ENCODE measurements at regions not wholly inside any gene's neighbourhood (a gene's known extent, or its start where the extent isn't known, plus 50 kb on each side); places are given as distances from the start of the nearest gene placed in this dataset.

- Histone ChIP-seq H3K4me1 (ENCODE audit: control insufficient read depth, insufficient read depth, low read length) (peaks cover 4% of the 10 kb centered on the region; the same call in 1 of the 2 replicates), H3K27ac (ENCODE audit: insufficient read depth, low read length) (no peak overlapping the region), H3K4me2 (ENCODE audit: low read depth, low read length) (no peak overlapping the region), H2BK5ac (ENCODE audit: low read depth, low read length, poor library complexity, severe bottlenecking) (no peak overlapping the region), H4K5ac (ENCODE audit: low read depth, low read length) (no peak overlapping the region), H3K4me3 (ENCODE audit: insufficient read depth, low read depth, low read length) (no peak overlapping the region), H3K9me3 (ENCODE audit: control insufficient read depth, insufficient read depth, low read length) (no peaks in the 10 kb centered on the region), H2BK15ac (ENCODE audit: low read depth, low read length) (no peak overlapping the region), H2AK5ac (ENCODE audit: low read depth, low read length) (no peak overlapping the region), H3K14ac (replicated peaks; ENCODE audit: low read depth, low read length) (no peak overlapping the region), H2BK20ac (ENCODE audit: low read depth, low read length) (no peak overlapping the region), H3K9me1 (ENCODE audit: insufficient read depth, low read length) (peaks cover 4% of the 10 kb centered on the region), H3K79me1 (ENCODE audit: low read depth in 1 of 2, low read length in 2 of 2) (no peaks in the 10 kb centered on the region), H3K27me3 (ENCODE audit: control insufficient read depth, insufficient read depth, low read length) (no peaks in the 10 kb centered on the region), H3K23ac (ENCODE audit: low read depth, low read length) (no peak overlapping the region), H3K4ac (ENCODE audit: low read depth, low read length) (no peak overlapping the region), H3K36me3 (ENCODE audit: control insufficient read depth, insufficient read depth, low read length) (no peaks in the 10 kb centered on the region), H3K9ac (ENCODE audit: low read depth, low read length) (no peak overlapping the region), H4K91ac (ENCODE audit: insufficient read depth, low read depth, low read length) (no peak overlapping the region), H3K56ac (ENCODE audit: extremely low read depth, insufficient read depth, low read length) (no peak overlapping the region), H2AK9ac (replicated peaks; ENCODE audit: low read depth, low read length, poor library complexity) (no peak overlapping the region), H3K18ac (ENCODE audit: low read depth, low read length) (no peak overlapping the region), H2AFZ (replicated peaks; ENCODE audit: low read length, poor library complexity) (no peak overlapping the region), H4K8ac (ENCODE audit: low read depth in 2 of 2, low read length in 2 of 2) (no peak overlapping the region), H4K20me1 (ENCODE audit: insufficient read depth, low read length) (no peaks in the 10 kb centered on the region), H2BK120ac (ENCODE audit: low read depth, low read length) (no peak overlapping the region)
- no TSS peak for BruUV-seq (replicated peaks)
- ATAC-seq (ENCODE audit: low read depth), result no peak
- ChIA-PET CTCF (no interaction called here), POLR2A (ENCODE audit: unreplicated experiment) (no interaction called here)
- dilution Hi-C loops (cut with HindIII; ENCODE audit: low sequenced_read_pairs, unreplicated experiment), result no loop called here
- WGBS, 2 experiments (ENCODE audit: extremely low coverage in 2 of 2, insufficient read length in 1 of 2), result no CpG with 5 or more reads among the region's 1 CpG
- no peak for DNase-seq
- in situ Hi-C loops (cut with MboI; ENCODE audit: low sequenced_read_pairs), result no loop called here
- TF ChIP-seq POLR2A (IDR thresholded peaks at IDR 0.05; ENCODE audit: low read depth, low read length), result no peak
- TF ChIP-seq FOS (IDR thresholded peaks at IDR 0.05; ENCODE audit: low read depth, low read length), result no peak
- TF ChIP-seq MAFK (IDR thresholded peaks at IDR 0.05; ENCODE audit: low read depth, low read length), result no peak
- no peak for TF ChIP-seq RCOR1 (IDR thresholded peaks at IDR 0.05; ENCODE audit: insufficient replicate concordance, low read length)
- no peak for TF ChIP-seq MAZ (IDR thresholded peaks at IDR 0.05; ENCODE audit: borderline replicate concordance, low read depth, low read length)
- TF ChIP-seq BHLHE40 (IDR thresholded peaks at IDR 0.05; ENCODE audit: low read depth, low read length), result no peak
- TF ChIP-seq RFX5 (IDR thresholded peaks at IDR 0.05; ENCODE audit: low read depth, low read length), result no peak
- no peak for TF ChIP-seq RAD21 (IDR thresholded peaks at IDR 0.05; ENCODE audit: low read length)
- TF ChIP-seq ELK1 (IDR thresholded peaks at IDR 0.05; ENCODE audit: borderline replicate concordance, low read depth, low read length), result no peak
- TF ChIP-seq CHD1 (IDR thresholded peaks at IDR 0.05; ENCODE audit: low read depth, low read length), result no peak
- no peak for TF ChIP-seq CEBPB (IDR thresholded peaks at IDR 0.05; ENCODE audit: low read depth, low read length)
- TF ChIP-seq, protein P1, sequence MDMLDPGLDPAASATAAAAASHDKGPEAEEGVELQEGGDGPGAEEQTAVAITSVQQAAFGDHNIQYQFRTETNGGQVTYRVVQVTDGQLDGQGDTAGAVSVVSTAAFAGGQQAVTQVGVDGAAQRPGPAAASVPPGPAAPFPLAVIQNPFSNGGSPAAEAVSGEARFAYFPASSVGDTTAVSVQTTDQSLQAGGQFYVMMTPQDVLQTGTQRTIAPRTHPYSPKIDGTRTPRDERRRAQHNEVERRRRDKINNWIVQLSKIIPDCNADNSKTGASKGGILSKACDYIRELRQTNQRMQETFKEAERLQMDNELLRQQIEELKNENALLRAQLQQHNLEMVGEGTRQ (IDR thresholded peaks at IDR 0.05; ENCODE audit: low read depth, low read length), result no peak
- no peak for TF ChIP-seq NFE2L2 (IDR thresholded peaks at IDR 0.05; ENCODE audit: low read depth, low read length)
- intact Hi-C loops (cut with micrococcal nuclease), result no loop called here
Observed at GRCh38 chr11:129645943-129646342, 169.7 kb upstream of the TMEM45B start.

Data from IMR-90 (cell line).